ENCODE measurements at regions not wholly inside any gene's neighbourhood (a gene's known extent, or its start where the extent isn't known, plus 50 kb on each side); places are given as distances from the start of the nearest gene placed in this dataset.

DNA sequence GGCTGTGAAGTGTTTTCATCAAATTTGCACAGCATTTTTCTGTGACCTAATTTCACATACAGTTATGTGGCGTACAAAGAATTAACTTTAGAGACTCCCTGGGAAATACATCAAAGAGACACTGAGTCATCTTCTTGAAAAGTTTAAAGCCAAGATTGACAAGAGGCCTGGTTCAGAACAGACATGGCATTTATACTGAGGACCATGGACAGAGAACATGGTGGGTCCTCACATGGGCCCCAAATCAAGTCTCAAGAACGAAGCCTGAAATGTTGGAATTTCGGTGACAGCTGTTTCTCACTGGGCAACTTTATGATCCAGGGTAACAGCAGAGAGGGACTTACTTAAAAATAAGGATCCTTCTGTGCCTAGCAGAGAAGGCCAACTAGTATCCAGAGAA lies 311.5 kb upstream of the KCNJ16 start:
- peaks cover 12% of the 10 kb centered on the region for H3F3A ChIP-seq (replicated peaks; ENCODE audit: insufficient read depth)
- H3K4me3 ChIP-seq (ENCODE audit: low read depth in 2 of 2, low read length in 1 of 2) = no peak overlapping the region
- TF ChIP-seq SIN3A (IDR thresholded peaks at IDR 0.05; ENCODE audit: borderline replicate concordance, low read depth, low read length) (no peak), REST (IDR thresholded peaks at IDR 0.05; ENCODE audit: low read depth, low read length) (peak; percentile 95), TAF1 (IDR thresholded peaks at IDR 0.05; ENCODE audit: borderline replicate concordance, low read depth, low read length) (no peak)
- H3K4me1 ChIP-seq (ENCODE audit: control insufficient read depth in 1 of 2, insufficient read depth in 2 of 2, low read depth in 1 of 2, low read length in 1 of 2) = peaks cover 0 to 18% of the 10 kb centered on the region in 2 experiments; a peak in 2 of 4 replicates
- H3K9me3 ChIP-seq = no peaks in the 10 kb centered on the region
- no peak overlapping the region for H3K9ac ChIP-seq
- H3K27me3 ChIP-seq (ENCODE audit: insufficient read depth) = no peaks in the 10 kb centered on the region
- H2AFZ ChIP-seq (ENCODE audit: low read depth) = no peak overlapping the region
- H3K79me2 ChIP-seq (ENCODE audit: insufficient read depth) = no peaks in the 10 kb centered on the region
- POLR2A ChIA-PET = no interaction called here
- no peak overlapping the region for H3K4me2 ChIP-seq
- H3K27ac ChIP-seq (ENCODE audit: low read depth in 2 of 2, low read length in 1 of 2) = no peak overlapping the region
- WGBS (ENCODE audit: low lambda C conversion rate) = 90% methylated on average over 3 of the region's 3 CpGs
- DNase-seq = no peak
- H4K20me1 ChIP-seq (ENCODE audit: insufficient read depth) = no peaks in the 10 kb centered on the region
- no peaks in the 10 kb centered on the region for H3K9me2 ChIP-seq
- H3K36me3 ChIP-seq (replicated peaks in 1 of 2; ENCODE audit: control insufficient read depth in 1 of 2, insufficient read depth in 2 of 2, low read length in 1 of 2) = no peaks in the 10 kb centered on the region
- CTCF ChIA-PET = interaction anchor here (0.6 kb wide), 2 partner anchors 31 to 110 kb away, joined by 3 to 4 read pairs; no protein-coding TSS in a partner anchor

DNA sequence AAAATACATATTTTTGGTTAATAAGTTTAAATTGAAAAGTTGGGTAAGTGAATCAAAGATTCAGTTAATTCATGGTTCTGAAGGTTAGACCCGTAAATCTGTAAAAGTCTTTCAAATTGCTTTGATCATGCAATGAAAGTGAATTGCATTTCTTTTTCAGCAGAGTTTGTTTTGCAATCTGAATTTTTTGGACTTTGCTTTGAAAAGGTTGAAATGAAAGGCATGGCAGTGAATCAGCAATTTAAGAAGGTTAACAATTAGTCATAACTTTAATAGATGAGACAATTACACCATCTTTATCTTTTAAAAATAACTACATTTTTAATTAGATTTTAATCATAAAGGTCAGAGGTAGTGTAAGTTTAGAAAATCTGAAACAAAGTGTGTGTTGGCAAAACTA lies 310.9 kb upstream of the KCNJ16 start:
- Histone ChIP-seq H3K79me2 (ENCODE audit: insufficient read depth) (no peaks in the 10 kb centered on the region), H2AFZ (ENCODE audit: low read depth) (no peak overlapping the region), H3K4me2 (no peak overlapping the region), H3K9me2 (no peaks in the 10 kb centered on the region), H3F3A (replicated peaks; ENCODE audit: insufficient read depth) (peaks cover 12% of the 10 kb centered on the region), H3K4me3 (ENCODE audit: low read depth in 2 of 2, low read length in 1 of 2) (no peak overlapping the region), H3K9me3 (no peaks in the 10 kb centered on the region), H3K27me3 (ENCODE audit: insufficient read depth) (no peaks in the 10 kb centered on the region), H3K9ac (no peak overlapping the region), H3K4me1 (ENCODE audit: control insufficient read depth in 1 of 2, insufficient read depth in 2 of 2, low read depth in 1 of 2, low read length in 1 of 2) (peaks cover 0 to 18% of the 10 kb centered on the region in 2 experiments; a peak in 2 of 4 replicates), H4K20me1 (ENCODE audit: insufficient read depth) (no peaks in the 10 kb centered on the region), H3K27ac (ENCODE audit: low read depth in 2 of 2, low read length in 1 of 2) (no peak overlapping the region), H3K36me3 (replicated peaks in 1 of 2; ENCODE audit: control insufficient read depth in 1 of 2, insufficient read depth in 2 of 2, low read length in 1 of 2) (no peaks in the 10 kb centered on the region)
- DNase-seq = no peak
- POLR2A ChIA-PET = no interaction called here
- CTCF ChIA-PET = interaction anchor here (0.6 to 0.9 kb wide), 2 partner anchors 8 to 31 kb away, joined by 3 read pairs; no protein-coding TSS in a partner anchor
- no peak for TF ChIP-seq ELF1 (IDR thresholded peaks at IDR 0.05)
- no peak for TF ChIP-seq FOXM1 (IDR thresholded peaks at IDR 0.05; ENCODE audit: low read depth)
- TF ChIP-seq RCOR1 (IDR thresholded peaks at IDR 0.05; ENCODE audit: low read length) = no peak
- no peak for TF ChIP-seq EZH2phosphoT487 (IDR thresholded peaks at IDR 0.05; ENCODE audit: borderline replicate concordance, low read depth)
- no peak for TF ChIP-seq USF1 (IDR thresholded peaks at IDR 0.05; ENCODE audit: borderline replicate concordance, low read depth)
- no peak for TF ChIP-seq RXRA (IDR thresholded peaks at IDR 0.05; ENCODE audit: borderline replicate concordance, low read depth)
- no peak for TF ChIP-seq SIN3A (IDR thresholded peaks at IDR 0.05; ENCODE audit: borderline replicate concordance, low read depth, low read length)
- no peak for TF ChIP-seq MEF2A (IDR thresholded peaks at IDR 0.05; ENCODE audit: borderline replicate concordance, low read depth)
- TF ChIP-seq CHD2 (IDR thresholded peaks at IDR 0.05; ENCODE audit: low read length, partially characterized antibody) = no peak
- no peak for TF ChIP-seq GABPA (IDR thresholded peaks at IDR 0.05; ENCODE audit: low read depth)
- no peak for TF ChIP-seq YY1 (IDR thresholded peaks at IDR 0.05; ENCODE audit: low read depth)
- TF ChIP-seq TCF12 (IDR thresholded peaks at IDR 0.05) = no peak
- TF ChIP-seq FOSL2 (IDR thresholded peaks at IDR 0.05; ENCODE audit: borderline replicate concordance, low read depth) = no peak
- TF ChIP-seq PBX3 (IDR thresholded peaks at IDR 0.05) = no peak
- no peak for TF ChIP-seq RFX5 (IDR thresholded peaks at IDR 0.05; ENCODE audit: low read length)
- TF ChIP-seq EP300 (IDR thresholded peaks at IDR 0.05; ENCODE audit: borderline replicate concordance in 1 of 2, low read depth in 1 of 2, low read length in 1 of 2) = no peak
- TF ChIP-seq REST (IDR thresholded peaks at IDR 0.05; ENCODE audit: low read depth, low read length) = no peak
- 88% methylated on average over 1 of the region's 1 CpG for WGBS (ENCODE audit: low lambda C conversion rate)

All from SK-N-SH (cell line).